Pancreas (tissue), 10 donors: ENCODE measurements at regions not wholly inside any gene's neighbourhood (a gene's known extent, or its start where the extent isn't known, plus 50 kb on each side); places are given as distances from the start of the nearest gene placed in this dataset.
"Not testable (repeated sequence)": the region's sequence is repeated elsewhere in the genome, so short reads cannot be mapped to it uniquely, and the experiment has no call there.

Experiments
- ATAC-seq, 4 donors: fragments of 200-7000 bp; cut with Tn5 transposase; one replicate each; pipeline versions ENCODE4 v1.8.0 to v1.9.1; 2020; ENCODE audit warnings: mild to moderate bottlenecking in 4 of 4, moderate library complexity in 4 of 4
- DNase-seq, 6 donors: peaks; one replicate each; pipeline ENCODE4 v3.0.0-alpha.2; 2020
- FAIRE-seq: peaks from 2 replicates; lab custom pipeline; 2012; peaks lifted over from hg19 to GRCh38; lab: Jason Lieb, UNC
- H3K27ac ChIP-seq, 4 donors: fragments of 200-600 bp; sonication (generic); 1 replicate in 3 of 4; 2 replicates in 1 of 4; pipeline versions ENCODE4 v1.5.0 to v1.8.0; 2020
- H3K27me3 ChIP-seq, 4 donors: fragments of 200-600 bp; one replicate each; pipeline ENCODE4 v1.8.0; 2021
- H3K36me3 ChIP-seq, 3 donors: fragments of 200-600 bp; sonication (generic) in 1 of 3; one replicate each; pipeline versions ENCODE4 v1.5.0 to v1.8.0; 2020 to 2021
- H3K4me1 ChIP-seq, 3 donors: fragments of 200-600 bp; one replicate each; pipeline ENCODE4 v1.8.0; 2021
- H3K4me3 ChIP-seq, 4 donors: fragments of 200-600 bp; sonication (generic) in 2 of 4; one replicate each; pipeline versions ENCODE4 v1.5.0 to v1.8.0; 2020 to 2021
- H3K9me3 ChIP-seq, 4 donors: fragments of 200-600 bp; one replicate each; pipeline ENCODE4 v1.8.0; 2021
- CTCF ChIP-seq, 4 donors: fragments of 200-600 bp; sonication (generic) in 3 of 4; IDR thresholded peaks; one replicate each; pipeline versions ENCODE4 v1.5.0 to v1.8.0; 2021; ENCODE audit warnings: antibody characterized with exemption in 4 of 4
- WGBS, 2 donors: extraction: QIAGEN DNeasy Blood & Tissue Kit; methylation state at CpG; one replicate each; pipeline ENCODE4 v1.1.7; 2013; 5-methylcytosine and 5-hydroxymethylcytosine counted together
- intact Hi-C, 3 donors: fragments of 100-400 bp; cut with DNase I; formaldehyde crosslinking; loops; one replicate each; pipeline versions ENCODE4 v1.11.1 to v1.14.2; 2022
- donor health status: healthy with polysubstance abuse.
- donor health status: DM: no; HTN: no; CAD: no; lungs with moderate emphysema.
- donor health status: DM: no; HTN: no; CAD: no.
- donor health status: control.
- donor health status: control.
- donor health status: Bipolar disorder and iron deficiency.
- donor health status: DM: yes; HTN: yes; CAD: no.
- donor health status: DM: no; HTN: no; CAD: no.
- donor health status: DM: no; HTN: no; CAD: no.
- donor health status: DM: yes; HTN: yes; CAD: no.

- no peak overlapping the region for H3K4me3 ChIP-seq
- H3K4me1 ChIP-seq = no peaks in the 10 kb centered on the region
- intact Hi-C loops = no loop called here
- H3K9me3 ChIP-seq = no peaks in the 10 kb centered on the region
- FAIRE-seq (no peak), DNase-seq (no peak), ATAC-seq (no peak)
- no peaks in the 10 kb centered on the region for H3K27me3 ChIP-seq
- WGBS, 2 donors = 76 to 85% methylated on average over 3 of the region's 3 CpGs
- H3K27ac ChIP-seq = no peak overlapping the region
- TF ChIP-seq CTCF (IDR thresholded peaks at IDR 0.05) = no peak
- H3K36me3 ChIP-seq = no peaks in the 10 kb centered on the region
Measured at GRCh38 chr12:124091835-124092234, 118.8 kb downstream of the ZNF664 start.

GRCh38 chr12:124092532-124092931, 119.5 kb downstream of the ZNF664 start:
- not testable (repeated sequence) for H3K4me3 ChIP-seq, FAIRE-seq

GRCh38 chr12:124093297-124093696, 120.3 kb downstream of the ZNF664 start:
- ATAC-seq = no peak
- Histone ChIP-seq H3K36me3 (no peaks in the 10 kb centered on the region), H3K27me3 (no peaks in the 10 kb centered on the region), H3K4me1 (no peaks in the 10 kb centered on the region), H3K4me3 (no peak overlapping the region), H3K27ac (no peak overlapping the region), H3K9me3 (no peaks in the 10 kb centered on the region)
- no peak for DNase-seq
- intact Hi-C loops = no loop called here
- no peak for TF ChIP-seq CTCF (IDR thresholded peaks at IDR 0.05)
- no peak for FAIRE-seq

More at GRCh38 chr12:124092532-124092931, 119.5 kb downstream of the ZNF664 start:
- ATAC-seq, intact Hi-C loops, H3K27me3 ChIP-seq, H3K27ac ChIP-seq, H3K36me3 ChIP-seq, DNase-seq, H3K4me1 ChIP-seq, H3K9me3 ChIP-seq: not testable (repeated sequence)

GRCh38 chr12:124094188-124094587, 121.2 kb downstream of the ZNF664 start:
- H3K27me3 ChIP-seq = no peaks in the 10 kb centered on the region
- FAIRE-seq = no peak
- no peak for TF ChIP-seq CTCF (IDR thresholded peaks at IDR 0.05)

GRCh38 chr12:124094733-124095132, 121.7 kb downstream of the ZNF664 start:
- Histone ChIP-seq H3K36me3 (no peaks in the 10 kb centered on the region), H3K4me1 (no peaks in the 10 kb centered on the region), H3K9me3 (no peaks in the 10 kb centered on the region), H3K27me3 (no peaks in the 10 kb centered on the region), H3K27ac (no peak overlapping the region), H3K4me3 (no peak overlapping the region)
- FAIRE-seq (no peak), ATAC-seq (peak in 2 of 4 donors; percentile 44 to 45), DNase-seq (no peak)
- intact Hi-C loops = no loop called here
- WGBS, 2 donors = 58 to 59% methylated on average over 5 of the region's 5 CpGs
- TF ChIP-seq CTCF (IDR thresholded peaks at IDR 0.05) = no peak

More at GRCh38 chr12:124094188-124094587, 121.2 kb downstream of the ZNF664 start:
- H3K36me3 ChIP-seq = no peaks in the 10 kb centered on the region
- no peak overlapping the region for H3K27ac ChIP-seq
- 93 to 94% methylated on average over 4 of the region's 4 CpGs for WGBS, 2 donors
- H3K4me3 ChIP-seq = no peak overlapping the region
- no peak for ATAC-seq
- DNase-seq = no peak
- intact Hi-C loops = no loop called here
- no peaks in the 10 kb centered on the region for H3K9me3 ChIP-seq
- H3K4me1 ChIP-seq = no peaks in the 10 kb centered on the region

GRCh38 chr12:124096109-124096508, 123.1 kb downstream of the ZNF664 start:
- DNase-seq = no peak
- intact Hi-C loops = no loop called here
- H3K36me3 ChIP-seq = no peaks in the 10 kb centered on the region
- no peak for ATAC-seq
- no peaks in the 10 kb centered on the region for H3K4me1 ChIP-seq
- 92 to 94% methylated on average over 15 of the region's 15 CpGs for WGBS, 2 donors
- no peak for TF ChIP-seq CTCF (IDR thresholded peaks at IDR 0.05)
- no peak overlapping the region for H3K4me3 ChIP-seq
- no peak for FAIRE-seq
- H3K9me3 ChIP-seq = no peaks in the 10 kb centered on the region
- H3K27ac ChIP-seq = no peak overlapping the region
- H3K27me3 ChIP-seq = no peaks in the 10 kb centered on the region
